ENCODE measurements at regions not wholly inside any gene's neighbourhood (a gene's known extent, or its start where the extent isn't known, plus 50 kb on each side); places are given as distances from the start of the nearest gene placed in this dataset.

- TF ChIP-seq POLR2A (IDR thresholded peaks at IDR 0.05; ENCODE audit: low read length) (no peak), GATA1 (IDR thresholded peaks at IDR 0.05; ENCODE audit: low read depth, low read length) (no peak)
Observed at GRCh38 chr2:76692908-76693307, 829.3 kb downstream of the LRRTM4 start.

Measured in erythroblast (primary cell).